Right lung (tissue), 2 donors: ENCODE measurements at regions not wholly inside any gene's neighbourhood (a gene's known extent, or its start where the extent isn't known, plus 50 kb on each side); places are given as distances from the start of the nearest gene placed in this dataset.

Experiments
- DNase-seq, 2 donors: peaks; one replicate each; pipeline ENCODE4 v3.0.0-alpha.2; 2013

DNA sequence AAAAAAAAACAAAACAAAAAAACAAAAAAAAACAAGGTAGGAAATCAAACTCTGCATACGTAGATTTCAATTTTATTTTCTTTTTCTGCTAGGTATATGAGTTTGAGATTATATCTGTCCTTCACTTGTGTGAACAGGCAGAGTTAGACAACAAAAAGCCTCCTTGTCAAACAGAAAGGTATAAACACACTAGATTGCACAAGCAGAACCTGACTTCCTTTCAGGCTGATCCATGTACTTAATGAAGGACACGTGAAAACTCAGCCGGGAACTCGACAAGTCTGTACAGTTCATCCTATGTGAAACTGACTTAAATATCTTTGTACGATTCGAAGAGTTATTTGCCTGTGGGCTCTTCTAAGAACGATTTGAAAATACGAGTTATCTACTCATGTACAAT, 254.1 kb downstream of the ARL4A start:
- no peak for DNase-seq

DNA sequence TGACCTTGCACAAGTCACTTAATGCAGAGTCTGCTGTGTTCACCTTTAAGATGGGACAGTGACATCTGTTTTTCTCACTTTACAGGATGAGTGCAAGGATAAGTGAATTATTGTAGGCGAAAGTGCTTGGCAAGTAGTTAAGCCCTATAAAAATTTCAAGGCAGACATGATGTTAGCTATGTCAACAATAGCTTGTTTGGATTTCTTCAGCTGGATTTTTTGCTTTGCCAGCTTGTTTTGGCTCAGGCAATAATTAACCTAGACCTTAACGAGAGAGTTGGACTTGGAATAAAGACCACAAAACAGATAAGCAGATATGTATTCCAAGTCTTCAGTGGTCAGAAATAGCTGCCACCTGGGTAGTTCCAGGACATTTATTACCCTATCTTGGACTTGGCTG, 255.2 kb downstream of the ARL4A start:
- DNase-seq: peak in 1 of 2 donors; percentile 14

DNA sequence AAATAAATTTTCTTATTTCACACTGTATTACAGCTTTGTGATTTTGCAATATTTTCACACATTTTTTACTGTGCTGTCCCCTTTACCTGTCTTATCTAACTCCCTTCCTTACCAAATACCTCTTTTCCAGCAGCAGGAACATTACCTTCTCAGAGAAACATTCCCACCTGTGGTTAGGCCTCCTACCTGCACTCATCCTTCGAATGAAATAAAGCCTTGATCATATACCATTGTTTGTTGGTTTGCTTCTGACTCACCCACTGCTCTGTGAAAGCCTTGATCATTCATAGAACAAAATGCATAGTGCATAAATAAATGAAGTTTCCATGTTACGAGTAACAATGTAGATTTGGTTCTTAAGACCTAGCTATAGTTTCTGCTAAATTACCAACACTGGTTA, 256.3 kb downstream of the ARL4A start:
- no peak for DNase-seq

DNA sequence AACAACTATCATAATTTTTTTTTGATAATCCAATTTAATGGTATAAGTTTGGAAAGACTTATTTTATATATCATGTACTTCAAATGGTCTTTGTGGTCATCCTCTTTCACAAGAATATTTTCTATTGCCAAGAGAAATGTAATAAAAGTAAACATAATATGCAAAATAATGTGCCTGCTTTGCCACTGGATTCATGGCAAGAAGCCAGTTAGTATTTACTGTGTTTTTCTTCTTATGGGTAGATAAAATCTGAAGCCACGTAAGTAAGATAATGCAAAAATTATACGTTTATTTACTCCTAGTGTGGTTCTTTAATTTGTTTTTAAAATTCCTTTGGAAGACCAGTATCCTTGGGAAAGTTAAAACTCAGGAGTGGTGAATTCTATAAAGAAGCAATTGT, 258.5 kb downstream of the ARL4A start:
- no peak for DNase-seq

DNA sequence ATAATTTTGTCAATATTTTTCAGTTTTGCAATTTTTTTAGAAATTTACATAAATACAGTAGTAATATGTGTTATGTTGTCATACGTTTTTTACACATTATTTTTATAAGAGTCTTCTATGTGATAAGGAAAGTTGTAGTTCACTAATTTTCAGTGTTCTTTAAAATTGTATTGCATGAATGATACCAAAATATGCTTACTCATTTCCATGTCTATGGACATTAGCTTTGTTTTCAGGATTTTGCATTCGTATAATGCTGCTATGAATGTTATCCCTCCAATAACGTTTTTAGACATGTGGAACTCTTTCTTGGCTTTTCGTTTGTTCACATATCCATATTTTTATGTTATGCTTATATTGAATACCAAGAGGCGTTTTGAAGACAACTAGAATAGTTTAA, 260.0 kb downstream of the ARL4A start:
- DNase-seq: no peak

DNA sequence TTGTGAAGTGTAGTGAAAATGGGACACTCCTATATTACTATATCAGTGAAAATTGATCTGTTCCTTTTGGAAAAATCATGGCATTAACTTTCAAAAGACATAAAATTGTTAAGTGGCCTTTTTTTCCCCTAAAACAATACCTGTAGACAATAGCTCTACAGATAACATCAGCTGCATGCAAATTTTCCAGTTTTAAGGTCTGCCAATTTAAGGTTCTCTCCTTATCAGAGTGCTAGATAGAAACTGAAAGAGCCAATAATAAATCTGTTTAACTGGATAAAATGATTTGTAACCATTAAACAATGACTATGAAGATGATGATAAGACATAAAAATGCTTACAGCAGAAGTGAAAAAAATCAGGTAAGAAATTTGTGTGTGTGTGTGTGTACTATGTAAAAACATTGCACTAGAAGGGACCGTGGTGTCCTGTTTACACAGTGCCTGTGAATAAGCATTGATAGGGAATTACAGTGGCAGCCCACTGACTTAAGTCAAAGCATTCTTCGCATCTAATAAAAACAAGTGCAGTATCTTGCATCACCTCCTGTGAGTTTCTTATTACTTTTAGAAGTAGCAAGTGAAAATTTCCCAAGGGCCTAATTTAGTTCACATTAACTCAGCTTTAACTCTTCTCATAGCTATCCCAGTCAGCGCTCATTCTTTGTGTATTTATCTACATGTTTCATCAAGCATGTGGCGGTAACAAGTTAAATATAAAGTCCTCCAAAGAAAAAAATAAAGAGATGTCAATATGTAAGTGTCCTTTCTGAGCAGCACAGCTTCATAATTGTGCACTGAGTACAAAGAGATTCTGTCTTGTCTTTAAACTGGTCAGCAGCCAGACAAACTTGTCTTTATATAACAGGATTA, 261.9 kb downstream of the ARL4A start:
- no peak for DNase-seq

DNA sequence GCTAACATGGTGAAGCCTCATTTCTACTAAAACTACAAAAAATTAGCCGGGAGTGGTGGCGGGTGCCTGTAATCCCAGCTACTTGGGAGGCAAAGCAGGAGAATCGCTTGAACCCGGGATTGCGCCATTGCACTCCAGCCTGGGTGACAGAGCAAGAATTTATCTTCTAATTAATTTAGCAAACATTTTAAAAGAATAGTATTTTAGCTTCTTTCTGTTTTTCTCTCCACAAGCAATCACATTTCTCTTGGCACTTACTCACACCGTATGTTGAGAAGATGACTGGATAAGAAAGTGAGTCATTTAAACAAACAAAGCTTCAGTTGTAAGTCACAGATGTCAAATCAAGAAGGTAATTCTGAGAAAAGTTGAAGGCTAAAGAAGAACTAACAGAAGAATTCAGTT, 264.0 kb downstream of the ARL4A start:
- DNase-seq: no peak

DNA sequence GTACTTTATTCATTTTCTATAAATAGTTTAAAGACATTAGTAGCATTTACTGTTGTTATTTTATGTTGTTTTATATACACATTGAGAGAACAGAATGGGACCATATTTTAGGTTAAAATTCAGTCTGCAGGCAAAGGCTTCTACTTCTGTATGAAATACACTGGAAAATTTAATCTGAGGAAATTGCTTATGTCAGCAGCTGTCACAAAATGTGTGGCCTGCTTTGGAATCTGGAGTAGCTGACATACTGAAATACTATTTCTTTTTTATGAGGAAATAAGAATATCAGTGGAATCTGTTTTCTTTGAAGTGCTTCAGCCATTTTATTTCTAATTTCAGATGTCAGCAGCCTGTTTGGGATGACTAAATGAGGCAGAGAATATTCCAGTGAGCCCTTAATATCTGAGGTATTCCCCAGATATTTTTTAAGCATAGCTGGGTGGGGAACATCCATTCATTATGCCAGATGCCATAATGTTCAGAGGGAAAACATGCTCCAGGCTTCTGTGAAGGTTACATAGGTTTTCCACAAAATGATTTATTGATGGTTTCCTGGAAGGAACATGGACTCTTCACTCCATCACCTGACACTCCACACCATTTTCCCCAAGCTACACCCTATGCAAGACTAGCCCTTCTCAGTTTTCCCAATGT, 267.1 kb downstream of the ARL4A start:
- no peak for DNase-seq

DNA sequence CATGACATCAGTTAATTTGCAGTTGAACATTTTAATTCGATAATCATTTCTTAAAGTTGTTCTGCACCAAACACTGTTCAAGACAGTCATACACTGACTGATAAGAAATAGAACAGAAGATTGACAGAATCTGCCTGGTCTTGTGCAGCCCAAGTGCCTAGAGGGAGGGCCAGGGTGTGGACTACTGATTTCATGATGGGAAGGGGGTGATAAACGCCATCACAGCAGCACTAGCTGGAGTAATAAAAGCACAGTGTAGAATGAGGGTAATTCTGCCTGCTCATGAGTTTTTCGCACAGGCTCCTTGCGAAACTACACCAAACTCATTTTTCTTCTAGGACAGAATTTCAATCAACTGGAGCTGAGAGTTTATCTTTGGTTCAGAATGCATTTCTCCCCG, 270.1 kb downstream of the ARL4A start:
- no peak for DNase-seq

DNA sequence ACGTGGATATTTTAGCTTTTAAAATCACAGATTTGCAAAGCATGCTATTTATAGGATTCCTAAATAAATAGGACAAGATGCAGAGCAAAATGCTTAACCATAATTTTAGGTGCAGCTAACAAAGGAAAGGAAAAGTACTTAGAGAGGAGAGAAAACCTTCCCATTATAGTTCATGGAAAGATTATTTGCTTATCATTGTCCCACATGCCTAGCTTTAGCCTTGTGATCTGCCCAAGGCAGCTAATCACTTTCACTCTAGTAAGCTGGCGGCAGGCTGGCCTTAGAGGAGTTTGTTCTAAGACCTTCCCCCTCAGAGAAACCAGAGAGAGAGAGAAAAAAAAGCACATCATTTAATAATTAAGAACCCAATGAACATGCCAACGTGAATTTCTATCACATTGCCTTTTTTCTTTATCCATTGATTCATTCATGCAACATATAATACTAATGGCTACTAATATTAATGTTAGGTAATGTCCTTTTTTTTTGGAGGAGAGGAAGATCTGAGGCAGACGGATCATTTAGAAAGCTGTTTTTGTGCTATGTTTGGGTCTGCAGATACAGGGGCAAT, 274.6 kb downstream of the ARL4A start:
- no peak for DNase-seq

DNA sequence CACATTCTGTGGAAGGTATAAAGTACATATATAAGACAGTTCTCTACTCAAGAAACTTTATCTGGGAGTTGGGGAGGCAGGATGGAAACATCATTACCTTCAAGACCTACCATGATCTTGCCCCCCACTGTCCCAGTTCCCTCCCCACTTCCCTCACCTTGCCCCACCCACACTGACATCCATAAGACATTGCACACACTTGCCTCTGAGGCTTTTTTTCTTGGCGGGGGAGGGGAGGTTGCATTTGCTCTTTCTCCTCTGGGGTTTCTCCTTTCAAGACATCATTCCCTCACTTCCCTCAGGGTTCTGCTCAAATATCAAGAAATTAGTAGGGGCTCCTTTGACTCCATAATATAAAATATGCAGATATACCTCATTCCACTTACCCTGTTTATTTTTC, 276.0 kb downstream of the ARL4A start:
- DNase-seq: no peak

DNA sequence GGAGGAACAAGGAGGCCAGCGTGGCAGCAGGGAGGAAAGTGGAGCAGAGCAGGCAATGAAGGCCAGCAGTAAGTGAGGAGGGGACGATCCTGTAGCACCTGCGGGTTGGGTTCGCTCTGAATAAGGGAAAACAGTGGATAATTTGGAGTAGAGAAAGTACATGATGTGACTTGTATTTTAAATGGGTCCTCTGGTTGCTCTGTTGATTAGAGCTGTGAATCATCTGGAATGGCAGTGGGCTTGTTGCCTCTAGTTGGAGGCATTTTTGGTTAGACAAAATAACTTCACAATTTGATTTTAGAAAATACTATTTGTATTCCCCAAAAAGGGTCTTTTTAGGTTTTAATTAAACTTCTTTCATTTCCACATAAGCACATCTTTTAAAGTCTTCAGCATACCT, 277.4 kb downstream of the ARL4A start:
- no peak for DNase-seq

DNA sequence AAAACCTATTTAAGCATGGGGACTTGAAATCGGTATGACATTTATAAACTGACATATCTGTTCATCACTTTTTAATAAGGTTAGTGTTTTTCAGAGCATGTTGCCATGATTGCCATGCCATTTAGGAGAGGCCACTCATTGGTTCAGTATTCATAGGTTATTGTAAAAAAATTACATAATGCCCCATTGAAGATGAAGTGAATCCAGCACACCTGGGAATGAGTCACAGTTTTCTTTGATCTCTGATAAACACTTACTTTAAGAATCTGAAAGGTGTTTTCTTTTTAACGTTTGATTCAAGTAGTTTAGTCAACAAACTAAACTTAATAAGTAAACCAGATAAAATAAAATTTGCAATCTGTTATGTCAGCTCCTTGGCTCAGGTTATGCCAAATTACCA, 278.3 kb downstream of the ARL4A start:
- no peak for DNase-seq

DNA sequence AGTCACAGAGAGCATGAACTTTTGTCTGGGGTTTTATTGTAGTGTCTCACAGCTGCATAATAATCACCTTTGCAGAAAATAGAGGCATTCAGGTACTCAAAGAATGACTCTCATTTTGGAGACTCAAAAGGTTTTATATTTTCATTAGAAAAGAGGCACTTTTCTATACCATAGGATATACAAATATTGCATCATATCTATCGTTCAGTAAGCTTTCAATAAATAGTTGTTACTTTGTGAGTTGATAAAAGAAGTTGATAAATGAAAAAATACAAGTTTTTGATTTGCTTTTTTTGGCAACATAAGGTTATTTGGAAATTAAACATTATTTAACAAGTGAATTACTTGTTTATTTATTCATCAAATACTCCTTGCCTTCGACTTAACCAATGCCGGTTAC, 279.9 kb downstream of the ARL4A start:
- DNase-seq: no peak

DNA sequence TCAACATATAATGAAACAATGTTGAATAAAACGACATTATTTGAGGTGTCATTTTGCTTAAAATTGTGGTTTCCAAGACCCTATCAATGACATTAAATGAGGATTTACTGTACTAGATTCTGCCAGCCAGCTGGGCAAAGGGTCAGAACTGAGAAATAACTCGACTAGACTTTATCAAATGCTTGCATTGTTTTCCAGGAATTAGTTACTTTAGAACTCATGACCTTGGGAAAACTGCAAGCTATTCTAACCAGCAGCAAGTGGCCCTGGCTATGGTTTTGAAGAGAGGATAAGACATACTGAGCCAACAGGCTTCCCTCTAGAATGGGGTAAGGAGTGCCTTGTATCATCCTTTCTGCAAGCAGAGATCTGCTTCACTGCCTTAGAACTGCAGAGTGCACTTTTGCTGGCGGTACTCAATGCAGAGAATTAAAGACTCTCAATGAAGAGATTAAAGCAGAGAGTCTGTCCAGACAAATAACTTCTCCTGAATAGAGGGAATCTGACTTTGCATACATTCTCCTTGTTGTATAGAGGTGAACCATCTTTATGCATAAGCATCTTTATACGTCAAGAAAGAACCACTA, 281.5 kb downstream of the ARL4A start:
- DNase-seq: no peak

DNA sequence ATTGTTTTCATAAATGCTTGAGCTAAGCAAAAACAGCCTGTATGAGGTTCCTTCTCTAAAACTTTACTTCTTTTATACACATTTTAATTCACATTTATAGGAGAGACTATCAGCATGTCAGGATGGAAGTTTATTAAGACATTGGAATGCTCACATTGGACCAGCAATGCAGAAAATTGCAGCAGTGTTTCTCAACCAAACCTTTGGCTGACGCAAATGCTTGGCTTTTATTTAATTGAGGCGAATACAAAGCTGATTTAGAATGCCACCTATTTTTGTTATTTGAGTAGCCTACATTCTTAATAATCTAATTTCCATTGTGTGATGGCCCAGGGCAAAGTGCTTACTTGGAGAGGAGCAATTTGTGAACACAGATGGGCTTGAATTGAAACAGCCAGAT, 283.2 kb downstream of the ARL4A start:
- DNase-seq: no peak

DNA sequence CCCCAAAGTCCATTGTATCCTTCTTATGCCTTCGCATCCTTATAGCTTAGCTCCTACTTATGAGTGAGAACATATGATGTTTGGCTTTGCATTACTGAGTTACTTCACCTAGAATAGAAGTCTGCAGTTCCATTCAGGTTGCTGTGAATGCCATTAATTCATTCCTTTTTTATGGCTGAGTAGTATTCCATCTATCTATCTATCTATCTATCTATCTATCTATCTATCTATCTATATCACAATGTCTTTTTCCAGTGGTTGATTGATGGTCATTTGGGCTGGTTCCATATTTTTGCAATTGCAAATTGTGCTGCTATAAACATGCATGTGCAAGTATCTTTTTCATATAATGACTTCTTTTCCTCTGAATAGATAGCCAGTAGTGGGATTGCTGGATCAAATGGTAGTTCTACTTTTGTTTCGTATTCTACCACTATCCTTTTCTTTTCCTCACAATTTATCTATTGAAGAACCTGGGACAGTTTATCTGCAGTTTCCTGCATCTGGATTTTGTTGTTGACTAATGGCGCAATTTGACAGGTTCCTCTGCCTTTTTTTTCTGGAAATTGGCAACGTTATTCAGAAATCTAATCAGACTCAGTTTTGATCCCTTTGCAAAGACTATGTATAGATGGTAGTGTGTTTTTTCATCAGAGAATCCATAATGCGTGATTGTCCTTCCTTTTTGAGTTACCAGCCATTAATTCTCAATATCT, 287.2 kb downstream of the ARL4A start:
- DNase-seq: no peak

DNA sequence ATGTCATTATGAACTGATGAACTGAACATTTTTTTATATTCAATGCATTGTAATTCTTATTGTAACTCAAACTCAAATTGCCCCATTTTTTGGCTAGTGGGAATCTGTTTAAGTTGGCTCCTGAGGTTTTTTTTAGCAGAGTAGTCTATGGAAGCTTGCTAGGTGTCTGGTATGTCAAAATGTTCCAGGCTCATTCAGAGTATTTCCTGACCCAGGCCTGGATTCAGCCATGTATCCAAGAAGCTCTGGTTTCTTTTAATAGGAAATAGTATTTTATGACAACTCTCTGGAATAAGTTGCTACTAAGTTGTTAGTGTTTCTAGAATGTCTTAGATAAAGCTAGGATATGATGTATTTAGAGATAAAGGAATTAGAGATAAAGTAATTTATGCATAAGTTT, 288.0 kb downstream of the ARL4A start:
- no peak for DNase-seq

DNA sequence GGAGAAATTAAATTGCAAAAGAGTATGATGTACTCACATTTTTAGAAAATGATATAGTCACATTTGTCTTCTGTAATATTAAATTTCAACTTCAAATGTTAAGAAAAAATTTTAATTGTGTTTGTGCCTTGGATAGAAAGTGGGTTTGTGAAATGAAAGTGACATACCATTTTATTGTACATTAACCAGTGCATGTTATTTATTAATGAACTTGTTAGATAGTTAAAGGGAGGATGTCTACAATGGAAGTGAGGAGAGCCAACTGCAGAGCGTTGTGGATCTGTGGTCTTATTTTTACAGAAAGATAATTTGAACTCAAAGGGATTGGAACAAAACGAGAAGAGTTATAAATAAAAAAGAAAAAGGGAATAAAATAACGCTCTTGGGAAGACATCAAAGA, 291.7 kb downstream of the ARL4A start:
- DNase-seq: no peak

DNA sequence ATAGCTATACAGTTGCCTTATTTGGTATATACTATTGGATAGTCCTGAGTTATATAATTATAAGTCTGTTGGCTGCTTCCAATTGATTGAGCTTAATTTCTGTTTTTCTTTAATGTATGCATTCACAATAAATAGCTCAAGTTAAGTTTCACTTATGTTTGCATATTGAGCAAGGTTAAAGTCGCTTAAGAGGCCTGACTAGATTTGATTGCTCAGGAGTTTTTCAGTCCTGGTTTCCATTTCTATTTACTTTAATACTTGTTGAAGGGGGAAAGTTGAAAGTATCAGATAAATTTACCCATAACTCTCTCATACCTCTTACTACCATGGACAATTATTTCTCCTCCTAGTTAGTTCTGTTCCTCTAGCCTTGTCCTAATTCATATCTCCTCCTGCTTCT, 294.7 kb downstream of the ARL4A start:
- DNase-seq: no peak

DNA sequence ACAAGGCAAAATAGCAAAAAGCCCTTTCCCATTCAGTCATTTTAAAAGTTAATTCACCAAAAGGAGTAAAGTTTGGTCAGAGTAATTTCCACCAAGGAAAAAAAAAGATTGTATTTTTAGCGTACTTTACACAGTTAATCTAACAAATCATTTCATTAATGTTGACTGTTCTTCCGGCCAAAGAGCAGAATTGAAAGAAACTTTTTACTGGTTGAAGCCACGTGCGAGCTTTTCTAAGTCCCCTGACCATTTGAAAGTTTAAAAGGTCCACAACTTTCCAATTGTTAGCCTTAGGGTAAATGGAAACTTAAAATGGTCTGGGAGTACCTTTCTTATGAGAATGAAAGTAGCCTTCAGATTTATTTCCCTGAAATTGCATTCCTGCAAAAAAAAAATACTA, 296.7 kb downstream of the ARL4A start:
- no peak for DNase-seq

DNA sequence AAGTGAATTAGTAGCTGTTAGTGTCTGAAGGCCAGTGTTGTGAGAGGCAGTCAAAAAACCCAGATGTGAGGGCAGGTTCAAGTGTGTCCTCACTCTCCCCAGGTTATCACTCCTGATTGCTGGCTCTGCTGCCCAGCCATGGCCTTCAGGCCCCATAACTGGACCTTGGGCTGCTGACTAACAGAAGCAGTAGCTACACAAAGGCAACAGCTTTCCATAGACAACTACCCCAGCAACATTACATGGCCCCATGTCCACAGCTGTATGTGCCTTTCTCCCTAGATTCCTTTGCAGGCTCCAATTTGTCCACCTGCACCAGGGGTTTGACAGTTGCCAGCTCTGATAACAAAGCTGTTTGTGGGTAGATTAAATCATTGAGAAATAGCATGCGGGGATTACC, 297.8 kb downstream of the ARL4A start:
- no peak for DNase-seq
